Fibroblast of gingiva (primary cell): ENCODE measurements at regions not wholly inside any gene's neighbourhood (a gene's known extent, or its start where the extent isn't known, plus 50 kb on each side); places are given as distances from the start of the nearest gene placed in this dataset.
"Not testable (repeated sequence)": the region's sequence is repeated elsewhere in the genome, so short reads cannot be mapped to it uniquely, and the experiment has no call there.

ENCODE experiments used
- DNase-seq: peaks from one replicate; pipeline ENCODE4 v3.0.0-alpha.2; 2011; ENCODE audit warnings: low read depth

- not testable (repeated sequence) for DNase-seq
Measured at GRCh38 chr22:25456300-25457043, 108.0 kb upstream of the GRK3 start.

GRCh38 chr22:25458631-25459030 lies 105.8 kb upstream of the GRK3 start:
- DNase-seq = not testable (repeated sequence)

GRCh38 chr22:25460682-25461081 lies 103.8 kb upstream of the GRK3 start:
- DNase-seq = not testable (repeated sequence)

- no peak for DNase-seq
Measured at GRCh38 chr22:25461301-25461700, 103.2 kb upstream of the GRK3 start.

- peak; percentile 53 for DNase-seq
Measured at GRCh38 chr22:25462474-25463346, 101.8 kb upstream of the GRK3 start.

- DNase-seq = not testable (repeated sequence)
Measured at GRCh38 chr22:25463347-25463628, 101.2 kb upstream of the GRK3 start.

GRCh38 chr22:25464326-25464725 lies 100.1 kb upstream of the GRK3 start:
- DNase-seq = not testable (repeated sequence)

GRCh38 chr22:25465949-25466348 lies 98.5 kb upstream of the GRK3 start:
- no peak for DNase-seq

GRCh38 chr22:25472382-25472781 lies 92.1 kb upstream of the GRK3 start:
- DNase-seq = no peak

- DNase-seq = peak; percentile 40
Measured at GRCh38 chr22:25475257-25476022, 89.0 kb upstream of the GRK3 start.

GRCh38 chr22:25477358-25477757 lies 87.1 kb upstream of the GRK3 start:
- no peak for DNase-seq

GRCh38 chr22:25478111-25478510 lies 86.4 kb upstream of the GRK3 start:
- DNase-seq = no peak

- no peak for DNase-seq
Measured at GRCh38 chr22:25478528-25478927, 85.9 kb upstream of the GRK3 start.

- not testable (repeated sequence) for DNase-seq
Measured at GRCh38 chr22:25480868-25481267, 83.6 kb upstream of the GRK3 start.

GRCh38 chr22:25482091-25482760 lies 82.2 kb upstream of the GRK3 start:
- no peak for DNase-seq

- no peak for DNase-seq
Measured at GRCh38 chr22:25482868-25483639, 81.4 kb upstream of the GRK3 start.

GRCh38 chr22:25483931-25484330 lies 80.5 kb upstream of the GRK3 start:
- DNase-seq = no peak

- DNase-seq = no peak
Measured at GRCh38 chr22:25484521-25485315, 79.8 kb upstream of the GRK3 start.

- DNase-seq = no peak
Measured at GRCh38 chr22:25485626-25486545, 78.6 kb upstream of the GRK3 start.
